A673 (cell line): ENCODE measurements at regions not wholly inside any gene's neighbourhood (a gene's known extent, or its start where the extent isn't known, plus 50 kb on each side); places are given as distances from the start of the nearest gene placed in this dataset.
A peak's percentile ranks its signal among the peaks of the same experiment; 100 is the strongest.

Experiments
- BruUV-seq: library from RNA; stranded (reverse); fragments of 400-500 nt; replicated peaks from 2 replicates; lab custom pipeline; 2021; lab: Mats Ljungman, UMichigan
- CTCF ChIA-PET: fragments of 300-600 bp; sonication (Branson Sonifier 250); formaldehyde crosslinking; loops from one replicate; lab custom pipeline; 2022; ENCODE audit warnings: antibody characterized with exemption; lab: Charles Lee
- POLR2A ChIA-PET: fragments of 300-600 bp; sonication (Branson Sonifier 250); formaldehyde crosslinking; loops from one replicate; lab custom pipeline; 2022; ENCODE audit warnings: antibody characterized with exemption; ENCODE audit not compliant: low non-redundant PET; lab: Charles Lee
- DNase-seq: peaks from one replicate; pipeline ENCODE4 v3.0.0-alpha.2; 2015; ENCODE audit warnings: low spot score
- H3K27ac ChIP-seq: fragments of 200-600 bp; sonication (generic); 2 replicates; pipeline ENCODE4 v1.5.1; 2016; ENCODE audit warnings: mixed run types, low read depth, mild to moderate bottlenecking, mixed read lengths, antibody characterized with exemption, low read length; ENCODE audit not compliant: poor library complexity, severe bottlenecking
- H3K27me3 ChIP-seq: fragments of 200-600 bp; sonication (generic); replicated peaks from 2 replicates; pipeline ENCODE4 v1.6.1; 2017; ENCODE audit warnings: mixed run types, low read depth, mild to moderate bottlenecking, mixed read lengths, antibody characterized with exemption, low read length; ENCODE audit not compliant: insufficient read depth, poor library complexity
- H3K36me3 ChIP-seq: fragments of 200-600 bp; sonication (generic); 2 replicates; pipeline ENCODE4 v1.6.1; 2016; ENCODE audit warnings: mixed run types, mild to moderate bottlenecking, mixed read lengths, antibody characterized with exemption, low read length; ENCODE audit not compliant: insufficient read depth, poor library complexity, severe bottlenecking
- H3K4me1 ChIP-seq: fragments of 200-600 bp; sonication (generic); 2 replicates; pipeline ENCODE4 v1.6.1; 2017; ENCODE audit warnings: mixed run types, mild to moderate bottlenecking, mixed read lengths, antibody characterized with exemption, low read length; ENCODE audit not compliant: insufficient read depth, poor library complexity, severe bottlenecking
- H3K4me3 ChIP-seq: fragments of 200-600 bp; sonication (generic); 2 replicates; pipeline ENCODE4 v1.5.1; 2016; ENCODE audit warnings: low read depth, mixed run types, mild to moderate bottlenecking, mixed read lengths, low read length; ENCODE audit not compliant: poor library complexity, severe bottlenecking
- H3K9me3 ChIP-seq: fragments of 200-600 bp; sonication (generic); 2 replicates; pipeline ENCODE4 v1.6.1; 2016; ENCODE audit warnings: mixed run types, low read depth, mild to moderate bottlenecking, mixed read lengths, antibody characterized with exemption, low read length; ENCODE audit not compliant: poor library complexity, severe bottlenecking
- EZH2 ChIP-seq: fragments of 200-600 bp; sonication (generic); IDR thresholded peaks from 2 replicates; pipeline ENCODE4 v1.6.1; 2017; ENCODE audit warnings: borderline replicate concordance, low read depth, mild to moderate bottlenecking, mixed read lengths, antibody characterized with exemption, low read length; ENCODE audit not compliant: poor library complexity, severe bottlenecking
- intact Hi-C: fragments of 100-400 bp; cut with micrococcal nuclease; formaldehyde crosslinking; loops from one replicate; pipeline ENCODE4 v1.10.0; 2022; ENCODE audit not compliant: unreplicated experiment
- TF ChIP-seq, protein P1 (sequence below): fragments of 300-800, 200-600 bp; sonication (generic); conservative IDR thresholded peaks from 2 replicates; pipeline ENCODE4 v1.5.1; 2017; ENCODE audit warnings: low read depth, mild to moderate bottlenecking, antibody characterized with exemption, low read length, moderate library complexity, mixed read lengths

DNA sequence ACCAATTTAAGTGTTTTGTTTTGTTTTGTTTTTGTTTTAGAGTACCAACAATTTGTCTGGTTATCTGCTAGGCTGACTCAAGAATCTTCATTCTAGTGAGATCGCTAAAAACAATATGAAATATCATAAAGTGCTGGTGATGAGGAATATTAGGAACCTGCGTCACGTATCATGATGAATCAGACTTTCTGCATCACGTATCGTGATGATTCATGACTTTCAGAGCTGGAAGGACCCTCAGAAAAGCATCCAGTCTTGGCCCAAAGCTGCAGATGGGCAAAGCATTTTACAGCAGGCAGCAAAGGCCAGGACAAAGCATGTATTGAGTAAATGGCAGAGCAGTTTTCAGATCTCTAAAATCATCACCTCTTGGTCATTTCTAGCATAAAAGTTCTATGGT, 278.0 kb upstream of the BOD1L1 start:
- H3K4me3 ChIP-seq = no peak overlapping the region
- no peak overlapping the region for H3K27ac ChIP-seq
- H3K9me3 ChIP-seq = no peaks in the 10 kb centered on the region
- no peaks in the 10 kb centered on the region for H3K36me3 ChIP-seq
- intact Hi-C loops = no loop called here
- no TSS peak for BruUV-seq
- no peak for DNase-seq
- TF ChIP-seq, protein P1, sequence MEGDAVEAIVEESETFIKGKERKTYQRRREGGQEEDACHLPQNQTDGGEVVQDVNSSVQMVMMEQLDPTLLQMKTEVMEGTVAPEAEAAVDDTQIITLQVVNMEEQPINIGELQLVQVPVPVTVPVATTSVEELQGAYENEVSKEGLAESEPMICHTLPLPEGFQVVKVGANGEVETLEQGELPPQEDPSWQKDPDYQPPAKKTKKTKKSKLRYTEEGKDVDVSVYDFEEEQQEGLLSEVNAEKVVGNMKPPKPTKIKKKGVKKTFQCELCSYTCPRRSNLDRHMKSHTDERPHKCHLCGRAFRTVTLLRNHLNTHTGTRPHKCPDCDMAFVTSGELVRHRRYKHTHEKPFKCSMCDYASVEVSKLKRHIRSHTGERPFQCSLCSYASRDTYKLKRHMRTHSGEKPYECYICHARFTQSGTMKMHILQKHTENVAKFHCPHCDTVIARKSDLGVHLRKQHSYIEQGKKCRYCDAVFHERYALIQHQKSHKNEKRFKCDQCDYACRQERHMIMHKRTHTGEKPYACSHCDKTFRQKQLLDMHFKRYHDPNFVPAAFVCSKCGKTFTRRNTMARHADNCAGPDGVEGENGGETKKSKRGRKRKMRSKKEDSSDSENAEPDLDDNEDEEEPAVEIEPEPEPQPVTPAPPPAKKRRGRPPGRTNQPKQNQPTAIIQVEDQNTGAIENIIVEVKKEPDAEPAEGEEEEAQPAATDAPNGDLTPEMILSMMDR = no peak
- no peak for TF ChIP-seq EZH2
- ChIA-PET CTCF (no interaction called here), POLR2A (no interaction called here)
- H3K27me3 ChIP-seq = no peaks in the 10 kb centered on the region
- H3K4me1 ChIP-seq = no peaks in the 10 kb centered on the region

DNA sequence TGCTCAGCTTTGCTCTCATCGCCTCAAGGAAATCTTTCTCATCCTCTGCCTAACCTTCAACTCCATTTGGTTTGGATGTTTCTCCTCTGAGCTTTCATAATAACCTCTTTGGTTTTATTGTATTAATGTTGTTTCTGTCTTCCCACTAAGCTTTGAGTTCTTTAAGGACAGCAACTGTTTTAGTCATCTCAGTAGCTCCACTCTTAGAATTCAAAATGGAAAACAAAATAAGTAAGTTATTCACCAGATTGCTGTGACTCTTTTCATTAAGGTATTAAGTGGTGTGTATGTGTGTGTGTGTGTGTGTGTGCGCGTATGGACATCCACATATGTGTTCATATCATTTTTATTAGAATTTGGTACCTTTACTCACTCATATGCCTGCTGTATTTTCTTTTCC, 279.2 kb upstream of the BOD1L1 start:
- no peak for DNase-seq

DNA sequence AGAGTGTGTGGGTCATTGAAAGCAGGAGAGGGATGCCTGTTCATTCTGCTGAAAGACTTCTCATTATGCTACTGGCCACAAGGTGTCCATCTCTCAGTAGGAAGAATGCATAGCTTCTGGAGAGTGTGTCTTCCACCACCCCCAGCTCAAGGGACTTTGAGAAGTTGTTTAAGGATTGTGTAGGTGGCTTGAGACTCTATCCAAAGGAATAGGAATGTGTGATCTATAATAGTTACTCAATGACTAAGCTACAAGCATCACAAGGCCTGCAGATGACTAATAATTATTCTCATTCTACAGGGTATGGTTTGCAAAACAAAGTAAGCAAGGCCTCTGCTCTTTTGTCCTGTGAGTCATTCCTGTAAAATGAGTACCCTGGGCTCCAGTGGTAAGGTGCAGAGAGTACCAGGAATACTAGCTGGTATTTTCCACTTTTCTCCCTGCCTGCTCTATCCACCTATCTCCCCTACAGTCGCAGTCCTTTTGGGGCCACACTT, 279.8 kb upstream of the BOD1L1 start:
- ChIA-PET POLR2A (no interaction called here), CTCF (no interaction called here)
- Histone ChIP-seq H3K9me3 (no peaks in the 10 kb centered on the region), H3K27ac (no peak overlapping the region), H3K27me3 (no peaks in the 10 kb centered on the region), H3K4me1 (no peaks in the 10 kb centered on the region), H3K36me3 (no peaks in the 10 kb centered on the region), H3K4me3 (no peak overlapping the region)
- no TSS peak for BruUV-seq
- DNase-seq = peak; percentile 46
- TF ChIP-seq EZH2 = no peak
- TF ChIP-seq, protein P1 = peak; percentile 20; the same call in 1 of the 2 replicates
- intact Hi-C loops = no loop called here

More for the DNA sequence above, 279.2 kb upstream of the BOD1L1 start:
- Histone ChIP-seq H3K4me3 (no peak overlapping the region), H3K4me1 (no peaks in the 10 kb centered on the region), H3K27ac (no peak overlapping the region), H3K36me3 (no peaks in the 10 kb centered on the region), H3K9me3 (no peaks in the 10 kb centered on the region), H3K27me3 (no peaks in the 10 kb centered on the region)
- intact Hi-C loops = no loop called here
- ChIA-PET CTCF (no interaction called here), POLR2A (no interaction called here)
- TF ChIP-seq EZH2 = no peak
- TF ChIP-seq, protein P1 = no peak
- no TSS peak for BruUV-seq
